Smooth muscle cell of the brain vasculature (primary cell): ENCODE measurements at regions not wholly inside any gene's neighbourhood (a gene's known extent, or its start where the extent isn't known, plus 50 kb on each side); places are given as distances from the start of the nearest gene placed in this dataset.
"Not testable (repeated sequence)": the region's sequence is repeated elsewhere in the genome, so short reads cannot be mapped to it uniquely, and the experiment has no call there.

ENCODE experiments used
- DNase-seq: peaks from one replicate; pipeline ENCODE4 v3.0.0-alpha.2; 2012; ENCODE audit warnings: low read depth, low spot score

DNA sequence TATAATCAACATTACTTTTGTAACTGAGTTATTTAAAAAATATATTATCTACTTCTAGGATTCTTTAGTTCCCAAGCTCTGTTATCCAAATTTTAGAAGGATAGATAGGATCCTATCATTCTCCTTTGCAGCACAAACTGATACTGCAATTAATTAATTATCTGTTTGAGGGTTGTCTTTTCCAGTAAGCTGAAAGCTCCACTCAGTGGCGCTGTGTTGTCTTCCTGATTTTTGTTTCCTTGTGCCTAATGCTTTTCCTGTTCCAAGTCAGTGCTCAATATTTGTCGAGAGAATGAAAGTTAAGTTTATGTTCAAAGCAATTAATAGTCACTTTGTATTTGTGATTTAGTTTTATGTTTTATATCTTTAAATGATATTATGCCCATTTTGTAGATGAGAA, 107.4 kb upstream of the ANK2 start:
- DNase-seq: no peak

GRCh38 chr4:112942997-112943396, 106.5 kb upstream of the ANK2 start:
- DNase-seq: no peak

DNA sequence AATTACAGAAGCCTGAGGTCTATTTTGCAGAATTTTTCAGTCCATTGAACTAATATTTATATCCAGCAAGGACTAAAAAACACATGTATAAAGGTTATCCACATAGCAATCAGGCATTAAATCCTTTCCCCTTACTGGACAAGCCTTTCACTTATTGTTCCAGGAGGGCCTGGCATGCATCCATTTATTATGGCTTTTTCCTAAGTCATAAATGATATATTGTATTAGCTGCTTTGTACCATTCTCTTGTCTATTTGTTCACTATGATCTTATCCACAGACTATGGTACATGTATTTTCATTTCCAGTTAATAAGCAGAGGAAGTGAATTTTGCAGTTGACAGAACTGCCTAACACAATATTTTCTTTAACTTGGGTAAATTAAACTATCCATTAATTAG, 105.4 kb upstream of the ANK2 start:
- DNase-seq: no peak

DNA sequence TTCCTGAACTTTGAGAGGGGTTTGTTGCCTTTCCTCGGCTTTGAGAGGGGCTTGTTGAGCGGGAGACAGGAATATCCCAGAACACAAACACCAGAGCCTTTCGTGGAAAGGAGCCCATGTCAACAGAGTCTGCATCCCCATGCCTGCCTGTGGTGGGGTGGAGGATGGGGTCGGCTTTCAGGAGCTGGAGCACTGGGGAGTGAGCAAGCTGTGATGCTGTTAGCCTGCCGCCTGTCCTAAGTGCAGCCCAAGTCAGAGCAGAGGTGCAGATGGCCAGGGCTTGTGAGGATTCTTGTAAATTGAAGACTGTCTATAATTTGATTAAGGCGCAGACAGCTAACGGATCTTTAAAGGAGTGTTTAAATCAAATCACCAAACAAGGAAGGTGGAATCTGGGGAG, 103.3 kb upstream of the ANK2 start:
- DNase-seq: no peak

DNA sequence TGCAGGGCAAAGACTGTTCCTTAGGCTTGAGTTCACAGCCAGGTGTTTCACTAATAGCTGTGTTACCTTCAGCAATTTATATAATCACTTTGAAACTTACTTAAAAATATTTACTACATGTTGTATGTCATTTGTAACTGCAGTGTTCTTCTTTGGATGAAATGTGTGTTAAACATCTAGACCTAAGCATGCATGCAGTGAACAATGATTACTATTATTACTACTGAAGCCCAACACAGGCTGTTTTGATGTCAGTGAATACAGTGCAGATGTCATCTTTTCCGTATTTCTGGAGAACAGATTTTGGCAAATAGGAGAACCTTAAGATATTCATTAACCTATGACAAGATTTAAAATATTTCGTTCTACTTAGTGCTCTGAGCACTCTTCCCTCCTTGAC, 101.8 kb upstream of the ANK2 start:
- DNase-seq: no peak

DNA sequence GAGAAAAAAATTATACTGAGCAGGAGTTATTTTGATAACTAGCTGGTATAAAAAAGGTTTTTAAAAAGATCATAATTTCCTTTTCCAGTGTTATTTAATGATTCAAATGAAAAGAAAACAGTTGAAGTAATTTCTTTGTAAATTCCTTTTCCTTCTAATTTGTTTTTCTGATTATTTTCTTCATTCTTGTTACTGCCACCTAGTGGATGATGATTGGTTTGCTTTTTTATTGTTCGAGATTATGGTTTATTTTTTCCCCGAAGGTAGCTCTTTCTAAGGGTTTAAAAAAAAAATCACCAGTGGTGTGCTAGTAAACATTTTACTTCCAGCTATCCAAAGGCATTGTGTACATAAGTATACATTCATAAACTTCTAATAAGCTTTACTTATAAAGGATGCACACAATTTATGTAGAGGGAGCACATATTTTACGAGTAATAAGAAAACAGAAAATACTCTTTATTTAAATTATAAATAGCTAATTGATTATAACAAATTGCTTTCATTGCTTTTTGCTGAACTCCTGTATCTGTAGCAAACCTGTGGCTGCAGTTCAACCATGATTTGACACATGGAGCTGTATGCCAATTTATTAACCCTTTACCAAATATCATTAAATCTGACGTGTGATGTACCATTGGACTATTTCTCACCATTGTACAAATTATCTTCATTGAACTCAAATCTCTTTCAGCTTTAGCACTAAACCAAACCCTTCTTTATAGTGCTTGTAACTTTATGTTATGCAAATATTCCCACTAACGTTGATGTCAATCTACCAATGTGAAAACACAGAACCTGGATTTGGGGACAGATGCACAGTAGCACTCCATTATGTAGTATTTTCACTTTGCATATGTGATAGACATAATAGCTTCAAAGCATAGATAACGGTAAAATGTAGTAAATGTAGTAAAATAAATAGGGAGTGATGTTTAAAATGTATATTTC, 97.8 kb upstream of the ANK2 start:
- DNase-seq: no peak

DNA sequence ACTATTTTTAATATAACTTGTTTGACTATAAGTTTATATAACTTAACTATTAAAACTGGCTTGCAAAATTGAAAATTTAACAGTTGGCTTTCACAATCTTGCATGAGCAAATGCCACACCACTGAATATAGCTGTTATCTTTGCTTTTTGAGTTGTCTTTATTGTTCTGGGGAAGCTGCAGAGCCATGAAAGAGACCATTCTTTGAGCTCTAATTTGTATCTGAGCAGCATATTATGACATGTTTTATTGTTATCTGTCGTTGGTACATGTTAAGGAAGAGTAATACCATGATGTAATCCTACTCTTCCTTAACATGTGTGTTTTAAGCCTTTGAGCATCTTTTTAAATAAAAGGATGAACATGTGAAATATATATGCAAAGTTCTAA, 97.1 kb upstream of the ANK2 start:
- DNase-seq: no peak

- no peak for DNase-seq
Measured at GRCh38 chr4:112953262-112953661, 96.2 kb upstream of the ANK2 start.

DNA sequence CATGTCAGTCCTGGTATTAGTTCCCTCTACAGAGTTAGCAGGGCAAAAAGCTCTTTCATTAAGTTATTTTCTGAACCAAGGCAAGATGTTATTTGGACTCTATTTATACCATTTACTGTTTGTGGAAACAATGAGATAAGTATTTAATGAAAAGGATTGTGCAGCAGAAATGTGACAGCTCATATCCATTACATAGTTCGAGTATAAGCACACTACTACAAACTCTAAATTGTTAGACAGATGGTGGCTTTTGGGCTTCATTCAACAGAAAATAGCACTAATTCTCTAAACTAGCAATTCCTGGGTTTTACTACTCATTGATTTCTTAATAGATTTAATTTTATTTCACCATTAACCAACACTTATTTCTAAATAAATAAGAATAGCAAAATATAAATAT, 95.2 kb upstream of the ANK2 start:
- DNase-seq: no peak

- no peak for DNase-seq
Measured at GRCh38 chr4:112956484-112956896, 93.0 kb upstream of the ANK2 start.

DNA sequence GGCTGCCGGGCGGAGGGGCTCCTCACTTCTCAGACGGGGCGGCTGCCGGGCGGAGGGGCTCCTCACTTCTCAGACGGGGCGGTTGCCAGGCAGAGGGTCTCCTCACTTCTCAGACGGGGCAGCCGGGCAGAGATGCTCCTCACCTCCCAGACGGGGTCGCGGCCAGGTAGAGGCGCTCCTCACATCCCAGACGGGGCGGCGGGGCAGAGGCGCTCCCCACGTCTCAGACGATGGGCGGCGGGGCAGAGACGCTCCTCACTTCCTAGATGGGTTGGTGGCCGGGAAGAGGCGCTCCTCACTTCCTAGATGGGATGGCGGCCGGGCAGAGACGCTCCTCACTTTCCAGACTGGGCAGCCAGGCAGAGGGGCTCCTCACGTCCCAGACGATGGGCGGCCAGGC, 91.7 kb upstream of the ANK2 start:
- DNase-seq: not testable (repeated sequence)

GRCh38 chr4:112966701-112967488, 82.6 kb upstream of the ANK2 start:
- DNase-seq: no peak

DNA sequence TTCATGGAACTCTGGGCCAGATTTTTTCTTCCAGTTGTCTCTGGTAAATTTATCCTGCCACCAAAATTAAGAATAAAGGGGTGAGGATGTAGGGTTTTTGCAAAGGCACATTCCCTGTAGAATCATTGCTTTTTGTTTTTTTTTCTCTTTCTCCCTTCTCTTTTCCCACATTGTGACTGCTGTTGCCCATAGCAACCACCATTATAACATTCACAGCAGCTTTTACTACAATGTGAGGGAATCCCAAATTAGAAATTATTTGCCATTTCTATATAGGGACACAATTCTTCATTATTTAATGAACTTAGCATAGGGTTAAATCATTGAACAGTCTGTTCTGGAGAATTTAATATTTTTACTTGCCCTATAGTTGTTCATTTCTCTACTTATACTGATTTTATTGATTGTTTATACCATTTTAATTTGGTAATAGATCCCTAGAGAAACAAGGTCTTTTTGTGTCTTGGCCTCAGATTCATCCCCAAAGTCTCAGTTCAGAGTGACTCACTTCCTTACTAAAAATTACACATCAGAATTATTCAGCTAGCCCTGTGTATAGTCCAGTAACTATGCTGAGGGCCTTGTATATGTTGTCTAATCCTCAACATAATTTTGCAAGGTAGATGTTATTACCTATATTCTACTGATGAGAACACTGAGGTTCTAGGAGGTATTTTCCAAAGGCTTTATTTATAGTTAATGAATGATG, 80.8 kb upstream of the ANK2 start:
- DNase-seq: no peak

DNA sequence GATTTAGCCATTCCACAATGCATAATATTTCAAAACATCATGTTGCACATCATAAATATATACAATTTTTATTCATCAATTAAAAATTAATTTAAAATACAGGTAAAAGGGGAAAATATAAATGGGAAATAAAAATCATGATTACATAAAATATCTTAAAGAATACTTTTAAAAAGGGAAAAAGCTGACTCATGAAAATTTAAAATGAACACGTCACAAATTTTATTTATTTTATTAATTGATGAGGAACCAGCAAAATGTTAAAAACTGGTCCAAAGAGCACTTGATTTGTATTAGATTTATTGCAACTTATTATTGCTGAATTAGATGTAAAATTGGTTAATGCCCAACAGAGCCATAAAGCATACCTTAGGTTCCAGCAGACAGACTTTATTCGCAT, 78.5 kb upstream of the ANK2 start:
- DNase-seq: no peak

- DNase-seq: no peak
Measured at GRCh38 chr4:112973750-112974251, 75.7 kb upstream of the ANK2 start.

DNA sequence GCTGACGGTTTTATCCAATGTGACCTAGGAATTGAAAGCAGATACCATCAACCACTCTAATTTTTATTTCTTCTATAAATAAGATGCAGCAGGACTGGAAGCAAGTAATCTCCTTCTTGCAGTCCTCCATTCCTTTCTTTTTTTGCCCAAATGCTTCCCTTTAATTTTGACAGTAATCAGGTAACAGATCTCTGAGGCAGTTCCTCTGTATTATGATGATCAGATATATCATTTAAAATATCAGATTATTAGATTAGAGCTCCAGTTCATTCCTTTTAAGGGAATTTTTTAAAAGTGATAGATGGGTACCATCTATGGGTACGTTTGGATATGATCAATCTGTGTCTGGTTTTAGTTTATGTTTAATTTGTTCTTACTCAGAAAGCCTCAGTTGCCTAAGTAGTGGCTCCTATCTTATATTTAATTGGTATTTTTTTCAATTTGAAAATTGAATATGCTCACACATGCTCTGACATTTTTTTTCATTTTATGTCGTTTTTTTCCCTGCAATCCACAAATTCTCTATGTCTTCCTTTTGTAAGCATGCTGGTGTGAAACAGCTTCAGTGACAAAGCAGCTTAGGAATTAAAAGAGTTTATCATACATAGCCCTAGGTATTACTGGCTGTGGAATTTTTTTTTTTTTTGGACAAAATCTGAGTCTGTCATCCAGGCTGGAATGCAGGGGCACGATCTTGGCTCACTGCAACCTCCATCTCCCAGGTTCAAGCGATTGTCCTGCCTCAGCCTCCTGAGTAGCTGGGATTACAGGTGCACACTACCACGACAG, 73.7 kb upstream of the ANK2 start:
- no peak for DNase-seq

GRCh38 chr4:112978691-112979472, 70.6 kb upstream of the ANK2 start:
- no peak for DNase-seq

- DNase-seq: no peak
Measured at GRCh38 chr4:112979881-112980421, 69.5 kb upstream of the ANK2 start.

GRCh38 chr4:112982680-112983079, 66.8 kb upstream of the ANK2 start:
- DNase-seq: no peak
